CD14-positive monocyte (primary cell): ENCODE measurements at regions not wholly inside any gene's neighbourhood (a gene's known extent, or its start where the extent isn't known, plus 50 kb on each side); places are given as distances from the start of the nearest gene placed in this dataset.

ENCODE experiments used
- DNase-seq, 3 donors: peaks; one replicate each; pipeline ENCODE4 v3.0.0-alpha.2; 2011 to 2022
- H2AFZ ChIP-seq: 2 replicates; pipeline ENCODE4 v1.6.0; 2012; ENCODE audit warnings: mild to moderate bottlenecking, low read depth, low read length, inconsistent platforms; ENCODE audit not compliant: insufficient read depth, poor library complexity, severe bottlenecking
- H3K27ac ChIP-seq, 2 donors: 1 replicate in 1 of 2; 2 replicates in 1 of 2; pipeline ENCODE4 v1.5.1; 2012 to 2013; ENCODE audit warnings: low read length in 2 of 2, control low read depth in 1 of 2, inconsistent platforms in 1 of 2, low read depth in 1 of 2, mild to moderate bottlenecking in 1 of 2
- H3K27me3 ChIP-seq, 2 donors: one replicate each; pipeline versions ENCODE4 v1.6.0 to v1.6.1; 2011 to 2013; ENCODE audit warnings: low read length in 2 of 2; ENCODE audit not compliant: control insufficient read depth in 2 of 2, insufficient read depth in 2 of 2
- H3K36me3 ChIP-seq, 2 donors: replicated peaks in 1 of 2; 1 replicate in 1 of 2; 2 replicates in 1 of 2; pipeline versions ENCODE4 v1.5.1 to v1.6.1; 2012 to 2013; ENCODE audit warnings: low read length in 2 of 2, control low read depth in 1 of 2, inconsistent platforms in 1 of 2, mild to moderate bottlenecking in 1 of 2; ENCODE audit not compliant: insufficient read depth in 2 of 2, control insufficient read depth in 1 of 2
- H3K4me1 ChIP-seq, 2 donors: 1 replicate in 1 of 2; 2 replicates in 1 of 2; pipeline versions ENCODE4 v1.5.1 to v1.6.1; 2012 to 2013; ENCODE audit warnings: low read length in 2 of 2, control low read depth in 1 of 2, inconsistent platforms in 1 of 2, mild to moderate bottlenecking in 1 of 2, moderate library complexity in 1 of 2; ENCODE audit not compliant: insufficient read depth in 2 of 2, control insufficient read depth in 1 of 2
- H3K4me2 ChIP-seq: replicated peaks from 2 replicates; pipeline ENCODE3; 2012; ENCODE audit warnings: low read length, moderate library complexity, mild to moderate bottlenecking; ENCODE audit not compliant: poor library complexity, severe bottlenecking; ENCODE audit errors: extremely low read depth
- H3K4me3 ChIP-seq, 3 experiments: fragments of 200-600 bp in 1 of 3; sonication (generic) in 1 of 3; replicated peaks in 1 of 3; 1 replicate in 2 of 3; 2 replicates in 1 of 3; pipeline ENCODE4 v1.5.1; 2011 to 2013; ENCODE audit warnings: low read length in 3 of 3, mild to moderate bottlenecking in 3 of 3, control low read depth in 2 of 3, low read depth in 2 of 3, inconsistent platforms in 1 of 3, moderate library complexity in 1 of 3
- H3K79me2 ChIP-seq: 2 replicates; pipeline ENCODE4 v1.6.0; 2012; ENCODE audit warnings: mild to moderate bottlenecking, control low read depth, inconsistent platforms, low read length, moderate library complexity; ENCODE audit not compliant: insufficient read depth
- H3K9ac ChIP-seq: 2 replicates; pipeline ENCODE4 v1.6.0; 2017; ENCODE audit warnings: low read length, mild to moderate bottlenecking; ENCODE audit not compliant: insufficient read depth, poor library complexity, severe bottlenecking
- H3K9me3 ChIP-seq, 2 donors: replicated peaks in 1 of 2; 1 replicate in 1 of 2; 2 replicates in 1 of 2; pipeline versions ENCODE4 v1.5.1 to v1.6.1; 2012 to 2013; ENCODE audit warnings: low read length in 2 of 2, control low read depth in 1 of 2; ENCODE audit not compliant: control insufficient read depth in 1 of 2, insufficient read depth in 1 of 2
- H4K20me1 ChIP-seq: 2 replicates; pipeline ENCODE4 v1.6.0; 2012; ENCODE audit warnings: mild to moderate bottlenecking, low read length, control low read depth, moderate library complexity; ENCODE audit not compliant: insufficient read depth
- H3K27ac Mint-ChIP-seq, 7 donors: one replicate each; pipeline ENCODE4 v1.8.0; 2020; ENCODE audit warnings: mild to moderate bottlenecking in 7 of 7, mixed read lengths in 7 of 7, moderate library complexity in 6 of 7, inconsistent platforms in 2 of 7
- H3K27me3 Mint-ChIP-seq, 3 donors: one replicate each; pipeline ENCODE4 v1.8.0; 2021 to 2022; ENCODE audit warnings: low read depth in 3 of 3, mild to moderate bottlenecking in 3 of 3, mixed read lengths in 3 of 3, moderate library complexity in 3 of 3, inconsistent platforms in 1 of 3
- H3K36me3 Mint-ChIP-seq, 2 donors: one replicate each; pipeline ENCODE4 v1.8.0; 2020; ENCODE audit warnings: mixed read lengths in 2 of 2, inconsistent platforms in 1 of 2, mild to moderate bottlenecking in 1 of 2
- H3K4me1 Mint-ChIP-seq: one replicate; pipeline ENCODE4 v1.8.0; 2020; ENCODE audit warnings: mild to moderate bottlenecking, mixed read lengths
- H3K4me3 Mint-ChIP-seq, 2 donors: one replicate each; pipeline ENCODE4 v1.8.0; 2020; ENCODE audit warnings: mild to moderate bottlenecking in 2 of 2, mixed read lengths in 2 of 2, moderate library complexity in 1 of 2
- H3K9me3 Mint-ChIP-seq, 7 donors: one replicate each; pipeline ENCODE4 v1.8.0; 2020 to 2022; ENCODE audit warnings: mixed read lengths in 7 of 7, mild to moderate bottlenecking in 6 of 7, moderate library complexity in 6 of 7, inconsistent platforms in 2 of 7
- WGBS: methylation state at CpG from one replicate; pipeline ENCODE4 v1.1.5; 2013; ENCODE audit warnings: missing lambda C conversion rate; ENCODE audit not compliant: insufficient coverage; 5-methylcytosine and 5-hydroxymethylcytosine counted together
- intact Hi-C, 2 donors: fragments of 100-400 bp; cut with micrococcal nuclease; formaldehyde crosslinking; loops; one replicate each; pipeline versions ENCODE4 v1.15.0 to v1.15.1; 2023
- TF ChIP-seq, protein P1 (sequence below): fragments of 200-600 bp; IDR thresholded peaks from one replicate; pipeline ENCODE4 v1.8.0; 2022; ENCODE audit warnings: antibody characterized with exemption, mild to moderate bottlenecking

DNA sequence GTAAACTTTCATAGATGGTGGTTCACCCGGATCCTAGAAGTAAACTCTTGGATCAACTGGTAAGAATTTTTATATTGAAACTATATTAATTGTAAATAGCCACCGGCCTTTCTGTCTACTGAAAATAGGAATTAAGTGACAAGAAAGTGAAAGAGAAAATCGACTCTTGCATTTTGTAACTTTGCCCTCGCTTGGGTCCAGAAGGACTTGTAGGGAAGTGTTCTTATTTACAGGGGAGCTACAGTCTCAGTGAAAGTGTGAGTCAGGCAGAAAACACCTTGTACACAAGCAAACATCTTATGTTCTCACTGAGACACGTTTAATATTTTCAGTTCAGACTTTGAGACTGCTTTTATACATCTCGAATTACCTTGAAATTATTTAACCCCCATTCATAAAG is 238.9 kb downstream of the BLID start:
- Histone ChIP-seq H3K4me2 (peak overlapping the region; percentile 20), H3K27ac (no peak overlapping the region), H3K9me3 (no peaks in the 10 kb centered on the region)

DNA sequence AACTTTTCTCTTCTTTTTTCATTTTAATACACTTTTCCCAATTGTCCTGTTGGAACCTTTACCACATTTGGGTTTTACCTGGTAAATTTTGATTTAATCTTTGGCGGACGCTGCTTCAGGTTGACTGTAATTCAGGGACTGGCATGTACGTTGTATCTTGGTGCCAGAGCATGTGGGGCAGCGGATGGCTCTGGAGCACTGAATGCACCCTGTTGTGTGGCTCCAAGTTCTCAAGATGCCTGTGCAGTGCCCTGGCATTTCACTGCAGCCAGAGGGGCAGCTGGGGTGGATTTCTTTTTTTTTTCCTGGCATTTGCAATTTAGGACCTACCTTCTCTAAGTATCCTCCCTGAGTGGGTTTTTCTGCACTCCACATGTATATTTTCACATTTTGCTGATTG is 242.2 kb downstream of the BLID start:
- H3K27ac Mint-ChIP-seq = no peak overlapping the region
- H3K9ac ChIP-seq = no peak overlapping the region
- peaks cover 13% of the 10 kb centered on the region for H3K4me1 Mint-ChIP-seq
- peaks cover 0 to 1% (median 0%) of the 10 kb centered on the region in 7 donors for H3K9me3 Mint-ChIP-seq
- no peak overlapping the region for H3K4me3 Mint-ChIP-seq
- H2AFZ ChIP-seq = no peak overlapping the region
- no peak for DNase-seq
- H3K9me3 ChIP-seq = no peaks in the 10 kb centered on the region
- H3K27me3 ChIP-seq = no peaks in the 10 kb centered on the region
- H3K79me2 ChIP-seq = no peaks in the 10 kb centered on the region
- 97% methylated on average over 4 of the region's 4 CpGs for WGBS
- H3K36me3 ChIP-seq = no peaks in the 10 kb centered on the region
- TF ChIP-seq, protein P1, sequence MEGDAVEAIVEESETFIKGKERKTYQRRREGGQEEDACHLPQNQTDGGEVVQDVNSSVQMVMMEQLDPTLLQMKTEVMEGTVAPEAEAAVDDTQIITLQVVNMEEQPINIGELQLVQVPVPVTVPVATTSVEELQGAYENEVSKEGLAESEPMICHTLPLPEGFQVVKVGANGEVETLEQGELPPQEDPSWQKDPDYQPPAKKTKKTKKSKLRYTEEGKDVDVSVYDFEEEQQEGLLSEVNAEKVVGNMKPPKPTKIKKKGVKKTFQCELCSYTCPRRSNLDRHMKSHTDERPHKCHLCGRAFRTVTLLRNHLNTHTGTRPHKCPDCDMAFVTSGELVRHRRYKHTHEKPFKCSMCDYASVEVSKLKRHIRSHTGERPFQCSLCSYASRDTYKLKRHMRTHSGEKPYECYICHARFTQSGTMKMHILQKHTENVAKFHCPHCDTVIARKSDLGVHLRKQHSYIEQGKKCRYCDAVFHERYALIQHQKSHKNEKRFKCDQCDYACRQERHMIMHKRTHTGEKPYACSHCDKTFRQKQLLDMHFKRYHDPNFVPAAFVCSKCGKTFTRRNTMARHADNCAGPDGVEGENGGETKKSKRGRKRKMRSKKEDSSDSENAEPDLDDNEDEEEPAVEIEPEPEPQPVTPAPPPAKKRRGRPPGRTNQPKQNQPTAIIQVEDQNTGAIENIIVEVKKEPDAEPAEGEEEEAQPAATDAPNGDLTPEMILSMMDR = no peak
- no peak overlapping the region for H3K4me3 ChIP-seq
- H3K4me1 ChIP-seq = peaks cover 8% of the 10 kb centered on the region in 2 donors
- intact Hi-C loops = no loop called here
- H3K27ac ChIP-seq = no peak overlapping the region
- H3K27me3 Mint-ChIP-seq = peaks cover 5 to 9% (median 7%) of the 10 kb centered on the region in 3 donors
- H3K4me2 ChIP-seq = no peak overlapping the region
- H3K36me3 Mint-ChIP-seq = no peaks in the 10 kb centered on the region
- no peaks in the 10 kb centered on the region for H4K20me1 ChIP-seq

More for the DNA sequence above, 238.9 kb downstream of the BLID start:
- H3K9me3 Mint-ChIP-seq = peaks cover 0 to 3% (median 0%) of the 10 kb centered on the region in 7 donors
- no peaks in the 10 kb centered on the region for H3K36me3 ChIP-seq
- DNase-seq = peak in 1 of 3 donors; percentile 27
- H3K4me1 Mint-ChIP-seq = peaks cover 15% of the 10 kb centered on the region
- H3K27me3 ChIP-seq = no peaks in the 10 kb centered on the region
- no peak overlapping the region for H3K4me3 ChIP-seq
- H2AFZ ChIP-seq = no peak overlapping the region
- H3K27ac Mint-ChIP-seq = peak overlapping the region in 4 of 7 donors; percentile 9 to 59 (median 26)
- no CpG with 5 or more reads among the region's 6 CpGs for WGBS
- H3K27me3 Mint-ChIP-seq = peaks cover 5 to 13% (median 7%) of the 10 kb centered on the region in 3 donors
- TF ChIP-seq, protein P1 = no peak
- H3K4me1 ChIP-seq = peaks cover 8% of the 10 kb centered on the region in 2 donors
- H3K9ac ChIP-seq = no peak overlapping the region
- no peaks in the 10 kb centered on the region for H3K36me3 Mint-ChIP-seq
- intact Hi-C loops = no loop called here
- H3K79me2 ChIP-seq = no peaks in the 10 kb centered on the region
- H3K4me3 Mint-ChIP-seq = peak overlapping the region in 1 of 2 donors; percentile 26
- no peaks in the 10 kb centered on the region for H4K20me1 ChIP-seq
